K562 (cell line): ENCODE measurements at regions not wholly inside any gene's neighbourhood (a gene's known extent, or its start where the extent isn't known, plus 50 kb on each side); places are given as distances from the start of the nearest gene placed in this dataset.

ENCODE experiments used
- RAD21 ChIP-seq, 2 experiments: fragments of 250-450 bp in 1 of 2; fragments of 450-650 bp in 1 of 2; sonication (Bioruptor Pico) in 1 of 2; formaldehyde crosslinking in 1 of 2; IDR thresholded peaks in 1 of 2; conservative IDR thresholded peaks in 1 of 2; 2 replicates each; pipeline versions ENCODE4 v1.4.0 to v1.8.0; 2020 to 2022; ENCODE audit warnings: mild to moderate bottlenecking in 2 of 2, moderate library complexity in 1 of 2
- TFE3 ChIP-seq: fragments of 450-650 bp; formaldehyde crosslinking; IDR thresholded peaks from 2 replicates; pipeline ENCODE4 v1.4.0; 2020; ENCODE audit warnings: mild to moderate bottlenecking, mixed read lengths

GRCh38 chr2:148567716-148568115 lies 76.8 kb upstream of the EPC2 start:
- TF ChIP-seq RAD21 (CRISPR knock-in tag; conservative IDR thresholded peaks at IDR 0.05 in 1 of 2, IDR thresholded peaks at IDR 0.05 in 1 of 2) (no peak), TFE3 (no peak)
